ENCODE measurements at regions not wholly inside any gene's neighbourhood (a gene's known extent, or its start where the extent isn't known, plus 50 kb on each side); places are given as distances from the start of the nearest gene placed in this dataset.
"Not testable (repeated sequence)": the region's sequence is repeated elsewhere in the genome, so short reads cannot be mapped to it uniquely, and the experiment has no call there.

DNA sequence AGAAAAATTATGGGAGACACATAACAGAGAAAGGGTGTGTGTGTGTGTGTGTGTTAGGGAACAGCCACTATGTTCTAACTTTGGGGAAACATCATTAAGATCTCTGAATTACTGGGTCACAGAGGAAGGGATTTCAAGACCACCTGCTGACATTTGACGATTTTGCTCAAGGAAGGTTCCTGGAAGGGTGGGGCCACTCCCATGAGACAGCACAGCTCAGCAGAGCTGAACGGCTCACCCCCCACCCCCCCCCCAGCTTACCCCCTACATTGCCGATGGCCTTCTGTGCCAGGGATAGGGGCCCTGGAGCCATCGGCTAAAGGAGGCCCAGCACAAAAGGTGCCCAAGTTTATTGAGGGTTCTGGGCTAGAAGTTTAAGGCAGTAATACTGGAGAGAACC is 122.4 kb downstream of the NPIPB11 start:
- TF ChIP-seq, protein P1, sequence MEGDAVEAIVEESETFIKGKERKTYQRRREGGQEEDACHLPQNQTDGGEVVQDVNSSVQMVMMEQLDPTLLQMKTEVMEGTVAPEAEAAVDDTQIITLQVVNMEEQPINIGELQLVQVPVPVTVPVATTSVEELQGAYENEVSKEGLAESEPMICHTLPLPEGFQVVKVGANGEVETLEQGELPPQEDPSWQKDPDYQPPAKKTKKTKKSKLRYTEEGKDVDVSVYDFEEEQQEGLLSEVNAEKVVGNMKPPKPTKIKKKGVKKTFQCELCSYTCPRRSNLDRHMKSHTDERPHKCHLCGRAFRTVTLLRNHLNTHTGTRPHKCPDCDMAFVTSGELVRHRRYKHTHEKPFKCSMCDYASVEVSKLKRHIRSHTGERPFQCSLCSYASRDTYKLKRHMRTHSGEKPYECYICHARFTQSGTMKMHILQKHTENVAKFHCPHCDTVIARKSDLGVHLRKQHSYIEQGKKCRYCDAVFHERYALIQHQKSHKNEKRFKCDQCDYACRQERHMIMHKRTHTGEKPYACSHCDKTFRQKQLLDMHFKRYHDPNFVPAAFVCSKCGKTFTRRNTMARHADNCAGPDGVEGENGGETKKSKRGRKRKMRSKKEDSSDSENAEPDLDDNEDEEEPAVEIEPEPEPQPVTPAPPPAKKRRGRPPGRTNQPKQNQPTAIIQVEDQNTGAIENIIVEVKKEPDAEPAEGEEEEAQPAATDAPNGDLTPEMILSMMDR (IDR thresholded peaks at IDR 0.05): not testable (repeated sequence)
- not testable (repeated sequence) for TF ChIP-seq POLR2A (IDR thresholded peaks at IDR 0.05)
